ENCODE measurements at regions not wholly inside any gene's neighbourhood (a gene's known extent, or its start where the extent isn't known, plus 50 kb on each side); places are given as distances from the start of the nearest gene placed in this dataset.

GRCh38 chr1:5379176-5379759, 613.0 kb downstream of the NPHP4 start:
- DNase-seq (ENCODE audit: low read depth) = no peak

GRCh38 chr1:5376538-5377247, 615.5 kb downstream of the NPHP4 start:
- DNase-seq (ENCODE audit: low read depth) = no peak

- DNase-seq (ENCODE audit: low read depth) = no peak
These were observed 616.7 kb downstream of the NPHP4 start for GRCh38 chr1:5375481-5375880.

GRCh38 chr1:5374192-5374591, 618.0 kb downstream of the NPHP4 start:
- DNase-seq (ENCODE audit: low read depth) = no peak

- DNase-seq (ENCODE audit: low read depth) = no peak
These were observed 618.9 kb downstream of the NPHP4 start for GRCh38 chr1:5373281-5373680.

GRCh38 chr1:5371270-5371669, 621.0 kb downstream of the NPHP4 start:
- no peak for DNase-seq (ENCODE audit: low read depth)

GRCh38 chr1:5370311-5370710, 621.9 kb downstream of the NPHP4 start:
- no peak for DNase-seq (ENCODE audit: low read depth)

- no peak for DNase-seq (ENCODE audit: low read depth)
These were observed 623.0 kb downstream of the NPHP4 start for GRCh38 chr1:5369223-5369622.

- no peak for DNase-seq (ENCODE audit: low read depth)
These were observed 624.0 kb downstream of the NPHP4 start for GRCh38 chr1:5368201-5368600.

- DNase-seq (ENCODE audit: low read depth) = no peak
These were observed 624.9 kb downstream of the NPHP4 start for GRCh38 chr1:5367306-5367705.

GRCh38 chr1:5365751-5366150, 626.5 kb downstream of the NPHP4 start:
- no peak for DNase-seq (ENCODE audit: low read depth)

- no peak for DNase-seq (ENCODE audit: low read depth)
These were observed 627.6 kb downstream of the NPHP4 start for GRCh38 chr1:5364591-5364990.

- DNase-seq (ENCODE audit: low read depth) = no peak
These were observed 637.5 kb downstream of the NPHP4 start for GRCh38 chr1:5354681-5355080.

- no peak for DNase-seq (ENCODE audit: low read depth)
These were observed 640.9 kb downstream of the NPHP4 start for GRCh38 chr1:5351366-5351765.

- DNase-seq (ENCODE audit: low read depth) = no peak
These were observed 642.7 kb downstream of the NPHP4 start for GRCh38 chr1:5349526-5349925.

- no peak for DNase-seq (ENCODE audit: low read depth)
These were observed 643.3 kb downstream of the NPHP4 start for GRCh38 chr1:5348732-5349465.

GRCh38 chr1:5347726-5348125, 644.5 kb downstream of the NPHP4 start:
- no peak for DNase-seq (ENCODE audit: low read depth)

GRCh38 chr1:5345556-5345955, 646.7 kb downstream of the NPHP4 start:
- no peak for DNase-seq (ENCODE audit: low read depth)

GRCh38 chr1:5343256-5344020, 648.8 kb downstream of the NPHP4 start:
- DNase-seq (ENCODE audit: low read depth) = no peak

- DNase-seq (ENCODE audit: low read depth) = no peak
These were observed 649.4 kb downstream of the NPHP4 start for GRCh38 chr1:5342830-5343229.

GRCh38 chr1:5342172-5342571, 650.1 kb downstream of the NPHP4 start:
- no peak for DNase-seq (ENCODE audit: low read depth)

- no peak for DNase-seq (ENCODE audit: low read depth)
These were observed 650.8 kb downstream of the NPHP4 start for GRCh38 chr1:5341471-5341870.

Data from renal cortical epithelial cell (primary cell).